H1 (cell line): ENCODE measurements at regions not wholly inside any gene's neighbourhood (a gene's known extent, or its start where the extent isn't known, plus 50 kb on each side); places are given as distances from the start of the nearest gene placed in this dataset.

ENCODE experiments used
- CTCF ChIA-PET: fragments of 300-600 bp; sonication (Branson Sonifier 250); formaldehyde crosslinking; loops from one replicate; lab custom pipeline; 2021; ENCODE audit not compliant: partially characterized antibody; lab: Charles Lee
- POLR2A ChIA-PET: fragments of 300-600 bp; sonication (Branson Sonifier 250); formaldehyde crosslinking; loops from one replicate; lab custom pipeline; 2021; ENCODE audit warnings: inconsistent platforms; ENCODE audit not compliant: partially characterized antibody; lab: Charles Lee
- DNase-seq, 2 experiments: peaks; one replicate each; pipeline versions ENCODE4 v3.0.0 to v3.0.0-alpha.2; 2010 to 2022; ENCODE audit warnings: low spot score in 2 of 2, low read depth in 1 of 2, mixed read lengths in 1 of 2
- FAIRE-seq: peaks from 2 replicates; lab custom pipeline; 2011; peaks lifted over from hg19 to GRCh38; lab: Jason Lieb, UNC
- H2AFZ ChIP-seq: 2 replicates; pipeline ENCODE4 v1.8.1; 2012; ENCODE audit warnings: low read length, inconsistent platforms
- H2AK5ac ChIP-seq: 2 replicates; pipeline ENCODE4 v1.6.1; 2013; ENCODE audit warnings: low read depth, low read length
- H2BK120ac ChIP-seq: replicated peaks from 2 replicates; pipeline ENCODE3; 2013; ENCODE audit warnings: low read depth, low read length, inconsistent platforms
- H2BK12ac ChIP-seq: 2 replicates; pipeline ENCODE4 v1.6.1; 2013; ENCODE audit warnings: low read depth, low read length
- H2BK15ac ChIP-seq: 2 replicates; pipeline ENCODE4 v1.6.1; 2013; ENCODE audit warnings: low read length
- H2BK20ac ChIP-seq: 2 replicates; pipeline ENCODE4 v1.6.1; 2013; ENCODE audit warnings: low read length
- H2BK5ac ChIP-seq: 2 replicates; pipeline ENCODE4 v1.6.1; 2013; ENCODE audit warnings: low read depth, low read length
- H3K14ac ChIP-seq: 2 replicates; pipeline ENCODE4 v1.6.1; 2013; ENCODE audit warnings: inconsistent platforms; ENCODE audit not compliant: insufficient read length
- H3K18ac ChIP-seq: 2 replicates; pipeline ENCODE4 v1.6.1; 2013; ENCODE audit warnings: low read length; ENCODE audit errors: extremely low read depth
- H3K23ac ChIP-seq: 2 replicates; pipeline ENCODE4 v1.6.1; 2013; ENCODE audit warnings: inconsistent platforms; ENCODE audit not compliant: insufficient read length
- H3K23me2 ChIP-seq: 2 replicates; pipeline ENCODE4 v1.6.1; 2013; ENCODE audit warnings: low read depth, low read length
- H3K27ac ChIP-seq: 2 replicates; pipeline ENCODE4 v1.6.1; 2011; ENCODE audit warnings: low read depth, low read length, inconsistent platforms
- H3K27me3 ChIP-seq, 4 experiments: replicated peaks in 1 of 4; 1 replicate in 1 of 4; 2 replicates in 3 of 4; pipeline versions ENCODE4 v1.6.1 to v1.8.1; 2011 to 2013; ENCODE audit warnings: low read length in 3 of 4, mild to moderate bottlenecking in 3 of 4, inconsistent platforms in 2 of 4, mixed read lengths in 2 of 4, moderate library complexity in 1 of 4; ENCODE audit not compliant: control insufficient read depth in 3 of 4, insufficient read depth in 3 of 4; ENCODE audit errors: extremely low read depth in 1 of 4
- H3K36me3 ChIP-seq, 4 experiments: 2 replicates each; pipeline versions ENCODE4 v1.6.1 to v1.8.1; 2011 to 2013; ENCODE audit warnings: mild to moderate bottlenecking in 4 of 4, low read length in 3 of 4, moderate library complexity in 2 of 4, control low read depth in 1 of 4, inconsistent platforms in 1 of 4; ENCODE audit not compliant: insufficient read depth in 4 of 4, control insufficient read depth in 2 of 4
- H3K4ac ChIP-seq: replicated peaks from 2 replicates; pipeline ENCODE3; 2013; ENCODE audit warnings: low read length, low read depth, mixed read lengths, inconsistent platforms; ENCODE audit not compliant: insufficient read length
- H3K4me1 ChIP-seq, 4 experiments: replicated peaks in 1 of 4; 1 replicate in 1 of 4; 2 replicates in 3 of 4; pipeline versions ENCODE4 v1.6.1 to v1.8.1; 2011 to 2013; ENCODE audit warnings: low read length in 3 of 4, inconsistent platforms in 2 of 4, mixed read lengths in 1 of 4; ENCODE audit not compliant: insufficient read depth in 4 of 4, control insufficient read depth in 3 of 4
- H3K4me2 ChIP-seq, 2 experiments: 2 replicates each; pipeline versions ENCODE4 v1.6.1 to v1.8.1; 2011 to 2013; ENCODE audit warnings: low read depth in 2 of 2, low read length in 2 of 2, control low read depth in 1 of 2, inconsistent platforms in 1 of 2, mild to moderate bottlenecking in 1 of 2; ENCODE audit not compliant: insufficient read depth in 1 of 2
- H3K4me3 ChIP-seq, 4 experiments: fragments of 200-600, 300-600 bp in 1 of 4; sonication (generic), shearing (Covaris generic), sonication (Bioruptor Twin) in 1 of 4; 2 replicates each; pipeline versions ENCODE4 v1.5.1 to v1.8.1; 2011 to 2016; ENCODE audit warnings: low read length in 4 of 4, low read depth in 3 of 4, control low read depth in 2 of 4, inconsistent platforms in 2 of 4, mild to moderate bottlenecking in 2 of 4, mixed read lengths in 1 of 4, moderate library complexity in 1 of 4; ENCODE audit not compliant: insufficient read depth in 2 of 4; ENCODE audit errors: extremely low read depth in 1 of 4
- H3K56ac ChIP-seq: replicated peaks from 2 replicates; pipeline ENCODE3; 2013; ENCODE audit warnings: low read depth, mild to moderate bottlenecking, mixed read lengths, low read length, inconsistent platforms; ENCODE audit not compliant: insufficient read length
- H3K79me1 ChIP-seq: 2 replicates; pipeline ENCODE4 v1.6.1; 2013; ENCODE audit warnings: low read depth, low read length, control low read depth
- H3K79me2 ChIP-seq, 2 experiments: 2 replicates each; pipeline versions ENCODE4 v1.6.1 to v1.8.1; 2012 to 2013; ENCODE audit warnings: low read length in 2 of 2, mild to moderate bottlenecking in 2 of 2, inconsistent platforms in 1 of 2; ENCODE audit not compliant: insufficient read depth in 2 of 2, control insufficient read depth in 1 of 2
- H3K9ac ChIP-seq, 4 experiments: replicated peaks in 1 of 4; 1 replicate in 1 of 4; 2 replicates in 3 of 4; pipeline versions ENCODE4 v1.6.1 to v1.8.1; 2011 to 2013; ENCODE audit warnings: low read depth in 3 of 4, low read length in 3 of 4, control low read depth in 2 of 4, mild to moderate bottlenecking in 2 of 4, moderate library complexity in 2 of 4, inconsistent platforms in 1 of 4; ENCODE audit errors: extremely low read depth in 1 of 4
- H3K9me3 ChIP-seq, 2 experiments: 2 replicates each; pipeline versions ENCODE4 v1.6.1 to v1.8.1; 2012 to 2013; ENCODE audit warnings: mild to moderate bottlenecking in 2 of 2, moderate library complexity in 2 of 2, control low read depth in 1 of 2, inconsistent platforms in 1 of 2, low read depth in 1 of 2, low read length in 1 of 2, mixed read lengths in 1 of 2; ENCODE audit not compliant: insufficient read depth in 2 of 2
- H4K20me1 ChIP-seq, 2 experiments: replicated peaks in 1 of 2; 2 replicates each; pipeline versions ENCODE3 to v1.8.1; 2011 to 2013; ENCODE audit warnings: inconsistent platforms in 2 of 2, low read length in 2 of 2, mild to moderate bottlenecking in 1 of 2; ENCODE audit not compliant: insufficient read depth in 2 of 2, control insufficient read depth in 1 of 2
- H4K5ac ChIP-seq: 2 replicates; pipeline ENCODE4 v1.6.1; 2013; ENCODE audit warnings: low read length, low read depth, mixed read lengths, inconsistent platforms; ENCODE audit not compliant: insufficient read length
- H4K8ac ChIP-seq: 2 replicates; pipeline ENCODE4 v1.8.0; 2013; ENCODE audit warnings: mild to moderate bottlenecking, moderate library complexity, low read length, inconsistent platforms; ENCODE audit not compliant: insufficient read depth; ENCODE audit errors: extremely low read depth
- H4K91ac ChIP-seq: replicated peaks from 2 replicates; pipeline ENCODE3; 2013; ENCODE audit warnings: low read length, mixed read lengths, inconsistent platforms; ENCODE audit not compliant: insufficient read length
- ASH2L ChIP-seq: fragments of 200-600, 300-600 bp; sonication (generic); IDR thresholded peaks from one replicate; pipeline ENCODE4 v1.7.1; 2017; ENCODE audit warnings: low read length
- CTBP2 ChIP-seq: IDR thresholded peaks from 2 replicates; pipeline ENCODE4 v1.7.0; 2011; ENCODE audit warnings: borderline replicate concordance, mild to moderate bottlenecking, moderate library complexity, mixed read lengths, low read length; ENCODE audit not compliant: insufficient read depth, insufficient read length
- EGR1 ChIP-seq: IDR thresholded peaks from 2 replicates; pipeline ENCODE4 v1.6.1; 2011; ENCODE audit warnings: low read depth, low read length, borderline replicate concordance
- GTF2F1 ChIP-seq: IDR thresholded peaks from 2 replicates; pipeline ENCODE4 v1.6.1; 2012; ENCODE audit warnings: low read depth, low read length, improper control_type of control experiment, borderline replicate concordance
- NRF1 ChIP-seq: IDR thresholded peaks from 2 replicates; pipeline ENCODE4 v1.6.1; 2011; ENCODE audit warnings: mild to moderate bottlenecking, low read depth, low read length, improper control_type of control experiment
- SIRT6 ChIP-seq: IDR thresholded peaks from one replicate; pipeline ENCODE4 v1.7.1; 2012; ENCODE audit warnings: low read length, inconsistent platforms
- SP4 ChIP-seq: IDR thresholded peaks from 2 replicates; pipeline ENCODE4 v1.6.1; 2012; ENCODE audit warnings: low read length, inconsistent platforms
- TAF1 ChIP-seq: IDR thresholded peaks from 2 replicates; pipeline ENCODE4 v1.6.1; 2011; ENCODE audit warnings: mild to moderate bottlenecking, low read depth, low read length
- WGBS, 2 experiments: shearing (Covaris generic) in 1 of 2; methylation state at CpG; one replicate each; pipeline versions ENCODE4 v1.1.6 to v1.1.7; 2013 to 2015; ENCODE audit warnings: low lambda C conversion rate in 2 of 2, mixed read lengths in 2 of 2, inconsistent platforms in 1 of 2, low coverage in 1 of 2, missing lambda C conversion rate in 1 of 2; ENCODE audit not compliant: insufficient replicate concordance in 2 of 2, insufficient coverage in 1 of 2, insufficient read length in 1 of 2; ENCODE audit errors: extremely low coverage in 1 of 2, missing lambda C conversion rate in 1 of 2; 5-methylcytosine and 5-hydroxymethylcytosine counted together

DNA sequence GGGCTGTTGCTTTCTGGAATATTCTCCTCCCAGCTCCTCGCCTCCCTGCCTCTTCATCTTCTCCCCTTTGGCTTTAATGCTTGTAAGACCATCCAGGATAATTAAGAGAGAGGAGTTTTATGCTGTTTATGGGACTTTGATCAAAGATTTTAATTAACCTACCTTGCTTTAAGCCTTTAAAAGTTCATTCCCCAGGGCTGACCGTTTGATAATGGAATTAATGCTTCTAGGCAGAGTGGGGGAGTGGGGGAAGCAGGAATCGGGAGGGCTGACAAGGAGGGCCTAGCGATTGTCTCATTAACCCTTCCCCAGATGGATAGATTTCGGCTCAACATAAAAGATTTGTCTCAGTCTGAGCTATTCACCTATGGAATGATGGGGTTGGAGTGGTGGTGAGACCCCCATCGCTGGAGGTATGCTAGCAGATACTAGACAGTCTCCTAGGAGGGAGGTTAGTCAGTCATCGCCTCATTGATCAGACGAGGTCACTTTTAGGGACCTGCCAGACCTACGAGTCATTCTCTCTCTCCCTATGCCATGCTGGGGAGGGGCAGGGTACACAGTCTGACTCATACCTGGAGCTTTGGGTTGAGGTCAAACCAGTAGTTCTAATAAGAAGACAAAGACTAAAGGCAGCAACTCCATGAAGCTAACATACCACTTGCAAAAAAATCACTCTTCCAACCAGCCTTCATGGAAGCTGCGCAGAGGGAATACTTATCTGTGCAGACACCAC is 236.6 kb upstream of the NLRP1 start:
- H2AFZ ChIP-seq: no peak overlapping the region
- POLR2A ChIA-PET: interaction anchor here (0.7 kb wide), 1 partner anchor 19 kb away, joined by 3 read pairs; no protein-coding TSS in a partner anchor
- FAIRE-seq: no peak

More for the DNA sequence above, 236.6 kb upstream of the NLRP1 start:
- H3K27me3 ChIP-seq: no peaks in the 10 kb centered on the region; a peak in 1 of 7 replicates
- H4K91ac ChIP-seq: no peak overlapping the region
- H2AK5ac ChIP-seq: no peak overlapping the region
- H4K5ac ChIP-seq: no peak overlapping the region
- CTCF ChIA-PET: interaction anchor here (0.8 to 1.4 kb wide), 3 partner anchors 10 to 76 kb away, joined by 3 to 4 read pairs (median 3); no protein-coding TSS in a partner anchor
- H3K36me3 ChIP-seq: no peaks in the 10 kb centered on the region
- H3K79me1 ChIP-seq: no peaks in the 10 kb centered on the region
- H2BK120ac ChIP-seq: no peak overlapping the region
- no peak overlapping the region for H3K9ac ChIP-seq
- H3K9me3 ChIP-seq: no peaks in the 10 kb centered on the region
- H4K8ac ChIP-seq: no peak overlapping the region
- 80% methylated on average over 10 of the region's 10 CpGs; no CpG with 5 or more reads in 1 of the 2 experiments for WGBS, 2 experiments
- peaks cover 0 to 3% (median 0%) of the 10 kb centered on the region in 4 experiments; a peak in 2 of 7 replicates for H3K4me1 ChIP-seq
- no peak overlapping the region for H3K23ac ChIP-seq
- no peak overlapping the region for H2BK12ac ChIP-seq
- no peak overlapping the region for H3K18ac ChIP-seq
- H3K27ac ChIP-seq: no peak overlapping the region
- H4K20me1 ChIP-seq: no peaks in the 10 kb centered on the region
- H3K56ac ChIP-seq: no peak overlapping the region
- peak overlapping the region; percentile 48; the same call in 1 of the 2 replicates for H2BK20ac ChIP-seq
- no peak overlapping the region for H3K4me3 ChIP-seq
- H3K4me2 ChIP-seq: no peak overlapping the region
- H2BK5ac ChIP-seq: no peak overlapping the region
- no peak overlapping the region for H3K14ac ChIP-seq
- TF ChIP-seq SIRT6 (no peak), NRF1 (no peak), EGR1 (no peak), GTF2F1 (no peak), ASH2L (no peak), TAF1 (no peak), SP4 (no peak), CTBP2 (no peak)
- no peaks in the 10 kb centered on the region for H3K79me2 ChIP-seq
- no peaks in the 10 kb centered on the region for H3K23me2 ChIP-seq
- peak in 1 of 2 experiments; percentile 14 for DNase-seq
- no peak overlapping the region for H3K4ac ChIP-seq
- no peak overlapping the region for H2BK15ac ChIP-seq
